HCT116 (cell line): ENCODE measurements at regions not wholly inside any gene's neighbourhood (a gene's known extent, or its start where the extent isn't known, plus 50 kb on each side); places are given as distances from the start of the nearest gene placed in this dataset.

Experiments used
- CEBPB ChIP-seq: IDR thresholded peaks from 2 replicates; pipeline ENCODE4 v1.6.1; 2012; ENCODE audit warnings: low read depth
- CTCF ChIP-seq, 3 experiments: fragments of 200-600 bp in 1 of 3; sonication (generic) in 1 of 3; IDR thresholded peaks in 2 of 3; conservative IDR thresholded peaks in 1 of 3; 2 replicates each; pipeline ENCODE4 v1.5.1; 2012 to 2017; ENCODE audit warnings: low read depth in 2 of 3, low read length in 2 of 3, antibody characterized with exemption in 1 of 3, borderline replicate concordance in 1 of 3, control low read depth in 1 of 3, mild to moderate bottlenecking in 1 of 3, mixed read lengths in 1 of 3, mixed run types in 1 of 3, moderate library complexity in 1 of 3; ENCODE audit not compliant: insufficient read depth in 1 of 3
- EZH2 ChIP-seq: fragments of 200-600 bp; sonication (generic); IDR thresholded peaks from 2 replicates; pipeline ENCODE4 v1.6.1; 2017; ENCODE audit warnings: antibody characterized with exemption, mixed run types

- no peak for TF ChIP-seq CTCF (IDR thresholded peaks at IDR 0.05 in 2 of 3, conservative IDR thresholded peaks at IDR 0.05 in 1 of 3; ENCODE audit: borderline replicate concordance in 1 of 3, insufficient read depth in 1 of 3, low read depth in 2 of 3, low read length in 2 of 3)
- TF ChIP-seq CEBPB = no peak
- no peak for TF ChIP-seq EZH2
Observed at GRCh38 chr2:237253046-237253702, 160.8 kb downstream of the COL6A3 start.
